Breast epithelium (tissue), 3 donors: ENCODE measurements at regions not wholly inside any gene's neighbourhood (a gene's known extent, or its start where the extent isn't known, plus 50 kb on each side); places are given as distances from the start of the nearest gene placed in this dataset.

ENCODE experiments used
- CTCF ChIP-seq, 3 donors: fragments of 450-650 bp; IDR thresholded peaks; one replicate each; pipeline ENCODE4 v1.5.1; 2016 to 2017; ENCODE audit warnings: antibody characterized with exemption in 3 of 3, mild to moderate bottlenecking in 3 of 3, moderate library complexity in 3 of 3
- POLR2A ChIP-seq: fragments of 450-650 bp; IDR thresholded peaks from one replicate; pipeline ENCODE4 v1.6.1; 2016; ENCODE audit warnings: antibody characterized with exemption, mild to moderate bottlenecking, moderate library complexity
- POLR2AphosphoS5 ChIP-seq, 3 donors: sonication (generic); formaldehyde crosslinking; IDR thresholded peaks; one replicate each; pipeline ENCODE4 v1.6.1; 2017; ENCODE audit warnings: antibody characterized with exemption in 3 of 3

- TF ChIP-seq CTCF (IDR thresholded peaks at IDR 0.05) (no peak), POLR2AphosphoS5 (IDR thresholded peaks at IDR 0.05) (no peak), POLR2A (no peak)
These were observed 190.3 kb upstream of the GATB start for GRCh38 chr4:151950993-151951670.
